Suprapubic skin (tissue), 4 donors: ENCODE measurements at regions not wholly inside any gene's neighbourhood (a gene's known extent, or its start where the extent isn't known, plus 50 kb on each side); places are given as distances from the start of the nearest gene placed in this dataset.

Source experiments
- DNase-seq, 2 donors: peaks; one replicate each; pipeline ENCODE4 v3.0.0-alpha.2; 2019; ENCODE audit warnings: low spot score in 2 of 2
- H3K27ac ChIP-seq: fragments of 200-600 bp; sonication (generic); one replicate; pipeline ENCODE4 v1.5.1; 2019
- H3K27me3 ChIP-seq: fragments of 200-600 bp; sonication (generic); one replicate; pipeline ENCODE4 v1.5.1; 2019
- H3K36me3 ChIP-seq: fragments of 200-600 bp; sonication (generic); one replicate; pipeline ENCODE4 v1.5.1; 2019
- H3K4me1 ChIP-seq: fragments of 200-600 bp; sonication (generic); one replicate; pipeline ENCODE4 v1.5.1; 2019
- H3K4me3 ChIP-seq: fragments of 200-600 bp; sonication (generic); one replicate; pipeline ENCODE4 v1.5.1; 2019; ENCODE audit warnings: mild to moderate bottlenecking
- H3K9me3 ChIP-seq: fragments of 200-600 bp; sonication (generic); one replicate; pipeline ENCODE4 v1.5.1; 2019
- CTCF ChIP-seq, 2 donors: fragments of 200-600 bp in 1 of 2; fragments of 450-650 bp in 1 of 2; sonication (generic) in 1 of 2; IDR thresholded peaks; one replicate each; pipeline ENCODE4 v1.5.1; 2016 to 2019; ENCODE audit warnings: antibody characterized with exemption in 2 of 2, mild to moderate bottlenecking in 1 of 2, moderate library complexity in 1 of 2
- EP300 ChIP-seq: sonication (generic); formaldehyde crosslinking; IDR thresholded peaks from one replicate; pipeline ENCODE4 v1.6.1; 2017; ENCODE audit warnings: antibody characterized with exemption
- POLR2A ChIP-seq, 2 donors: fragments of 450-650 bp; IDR thresholded peaks; one replicate each; pipeline ENCODE4 v1.6.1; 2017; ENCODE audit warnings: antibody characterized with exemption in 2 of 2, mild to moderate bottlenecking in 2 of 2, moderate library complexity in 2 of 2
- POLR2AphosphoS5 ChIP-seq, 3 donors: sonication (generic); formaldehyde crosslinking; IDR thresholded peaks; one replicate each; pipeline ENCODE4 v1.6.1; 2017; ENCODE audit warnings: antibody characterized with exemption in 3 of 3
- WGBS: methylation state at CpG from one replicate; pipeline ENCODE4 v1.1.5; 2018; 5-methylcytosine and 5-hydroxymethylcytosine counted together

- WGBS: 84% methylated on average over 1 of the region's 1 CpG
- no peak for TF ChIP-seq EP300
- TF ChIP-seq POLR2A (IDR thresholded peaks at IDR 0.05): no peak
- TF ChIP-seq CTCF (IDR thresholded peaks at IDR 0.05): no peak
- TF ChIP-seq POLR2AphosphoS5 (IDR thresholded peaks at IDR 0.05): no peak
Measured at GRCh38 chr5:25393256-25393655, 748.5 kb upstream of the CDH10 start.

GRCh38 chr5:25387953-25388352 lies 743.2 kb upstream of the CDH10 start:
- no peaks in the 10 kb centered on the region for H3K4me1 ChIP-seq
- no peak for DNase-seq
- no peaks in the 10 kb centered on the region for H3K9me3 ChIP-seq
- no peaks in the 10 kb centered on the region for H3K27me3 ChIP-seq
- whole genome bisulfite sequencing: 56% methylated on average over 1 of the region's 1 CpG
- no peak for TF ChIP-seq EP300
- no peak for TF ChIP-seq POLR2AphosphoS5 (IDR thresholded peaks at IDR 0.05)
- no peak for TF ChIP-seq CTCF (IDR thresholded peaks at IDR 0.05)
- no peak for TF ChIP-seq POLR2A (IDR thresholded peaks at IDR 0.05)
- no peaks in the 10 kb centered on the region for H3K36me3 ChIP-seq
- H3K4me3 ChIP-seq: no peak overlapping the region
- H3K27ac ChIP-seq: no peak overlapping the region

More at GRCh38 chr5:25393256-25393655, 748.5 kb upstream of the CDH10 start:
- no peaks in the 10 kb centered on the region for H3K27me3 ChIP-seq
- H3K9me3 ChIP-seq: no peaks in the 10 kb centered on the region
- no peaks in the 10 kb centered on the region for H3K4me1 ChIP-seq
- no peak overlapping the region for H3K4me3 ChIP-seq
- no peaks in the 10 kb centered on the region for H3K36me3 ChIP-seq
- DNase-seq: no peak
- no peak overlapping the region for H3K27ac ChIP-seq

- H3K36me3 ChIP-seq: no peaks in the 10 kb centered on the region
- DNase-seq: no peak
- no peak overlapping the region for H3K4me3 ChIP-seq
- H3K9me3 ChIP-seq: peaks cover 2% of the 10 kb centered on the region
- no peaks in the 10 kb centered on the region for H3K4me1 ChIP-seq
- TF ChIP-seq CTCF (IDR thresholded peaks at IDR 0.05): no peak
- TF ChIP-seq POLR2A (IDR thresholded peaks at IDR 0.05): no peak
- no peak for TF ChIP-seq EP300
- TF ChIP-seq POLR2AphosphoS5 (IDR thresholded peaks at IDR 0.05): no peak
- WGBS: 66% methylated on average over 5 of the region's 5 CpGs
- no peak overlapping the region for H3K27ac ChIP-seq
- H3K27me3 ChIP-seq: no peaks in the 10 kb centered on the region
Measured at GRCh38 chr5:25362799-25363198, 718.0 kb upstream of the CDH10 start.

- TF ChIP-seq POLR2A (IDR thresholded peaks at IDR 0.05) (no peak), CTCF (IDR thresholded peaks at IDR 0.05) (no peak), POLR2AphosphoS5 (IDR thresholded peaks at IDR 0.05) (no peak), EP300 (no peak)
- H3K4me1 ChIP-seq: no peaks in the 10 kb centered on the region
- H3K36me3 ChIP-seq: no peaks in the 10 kb centered on the region
- H3K4me3 ChIP-seq: no peak overlapping the region
- no peak for DNase-seq
- H3K27me3 ChIP-seq: no peaks in the 10 kb centered on the region
- no peak overlapping the region for H3K27ac ChIP-seq
- 83% methylated on average over 2 of the region's 2 CpGs for WGBS
- peaks cover 4% of the 10 kb centered on the region for H3K9me3 ChIP-seq
Measured at GRCh38 chr5:25358919-25359318, 714.1 kb upstream of the CDH10 start.

GRCh38 chr5:25357605-25358004 lies 712.8 kb upstream of the CDH10 start:
- no peaks in the 10 kb centered on the region for H3K4me1 ChIP-seq
- no peak for TF ChIP-seq CTCF (IDR thresholded peaks at IDR 0.05)
- no peak for TF ChIP-seq EP300
- TF ChIP-seq POLR2AphosphoS5 (IDR thresholded peaks at IDR 0.05): no peak
- no peak for TF ChIP-seq POLR2A (IDR thresholded peaks at IDR 0.05)
- H3K27me3 ChIP-seq: no peaks in the 10 kb centered on the region
- 91% methylated on average over 8 of the region's 8 CpGs for WGBS
- DNase-seq: no peak
- no peak overlapping the region for H3K27ac ChIP-seq
- H3K36me3 ChIP-seq: no peaks in the 10 kb centered on the region
- H3K9me3 ChIP-seq: peaks cover 4% of the 10 kb centered on the region
- no peak overlapping the region for H3K4me3 ChIP-seq
